ENCODE measurements at regions not wholly inside any gene's neighbourhood (a gene's known extent, or its start where the extent isn't known, plus 50 kb on each side); places are given as distances from the start of the nearest gene placed in this dataset.

DNA sequence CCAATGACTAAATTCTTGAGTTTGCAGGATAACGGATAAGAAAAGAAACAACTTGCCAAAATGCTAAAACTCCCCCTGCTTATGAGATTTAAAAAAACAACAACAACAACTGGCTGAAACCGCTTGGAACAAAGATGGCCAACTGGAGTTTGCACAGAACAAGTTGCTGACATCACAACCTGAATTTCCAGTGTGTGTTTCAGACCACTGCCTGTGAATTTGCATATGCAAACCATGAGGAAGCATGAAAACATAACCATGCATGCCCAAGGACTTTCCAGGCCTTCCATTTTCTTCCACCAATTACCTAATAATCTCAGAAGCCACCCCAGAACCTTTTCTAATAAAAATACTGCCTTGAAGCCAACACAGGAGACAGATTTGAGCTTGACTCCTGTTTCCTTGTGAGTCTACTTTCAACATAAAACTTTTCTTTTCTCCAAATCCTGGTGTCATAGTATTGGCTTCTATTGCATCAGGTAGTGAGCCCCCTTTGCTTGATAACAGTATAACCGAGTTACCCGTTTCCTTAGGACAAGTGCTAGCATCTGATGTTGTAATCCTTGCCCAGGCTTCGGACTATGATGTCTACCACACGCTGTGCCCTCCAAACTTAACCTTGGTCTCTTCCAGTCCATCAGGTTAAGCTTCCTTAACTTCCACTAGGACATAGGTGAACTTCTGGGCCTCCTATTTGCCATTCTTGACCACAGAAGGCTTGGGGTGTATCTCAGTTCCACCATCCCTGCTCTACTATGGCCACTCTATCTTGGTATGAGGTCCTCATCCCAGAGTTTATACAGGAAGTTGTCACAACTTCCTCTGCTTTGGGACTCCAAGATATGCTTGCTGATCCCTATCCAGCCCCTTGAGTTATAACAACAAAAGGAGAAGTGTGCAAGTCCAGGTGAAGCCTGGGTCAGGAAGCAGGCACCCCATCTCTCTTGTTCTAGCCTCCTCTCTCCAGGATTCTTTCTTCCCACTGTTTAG lies 385.5 kb upstream of the INTU start:
- no peak for ATAC-seq
- TF ChIP-seq, protein P1, sequence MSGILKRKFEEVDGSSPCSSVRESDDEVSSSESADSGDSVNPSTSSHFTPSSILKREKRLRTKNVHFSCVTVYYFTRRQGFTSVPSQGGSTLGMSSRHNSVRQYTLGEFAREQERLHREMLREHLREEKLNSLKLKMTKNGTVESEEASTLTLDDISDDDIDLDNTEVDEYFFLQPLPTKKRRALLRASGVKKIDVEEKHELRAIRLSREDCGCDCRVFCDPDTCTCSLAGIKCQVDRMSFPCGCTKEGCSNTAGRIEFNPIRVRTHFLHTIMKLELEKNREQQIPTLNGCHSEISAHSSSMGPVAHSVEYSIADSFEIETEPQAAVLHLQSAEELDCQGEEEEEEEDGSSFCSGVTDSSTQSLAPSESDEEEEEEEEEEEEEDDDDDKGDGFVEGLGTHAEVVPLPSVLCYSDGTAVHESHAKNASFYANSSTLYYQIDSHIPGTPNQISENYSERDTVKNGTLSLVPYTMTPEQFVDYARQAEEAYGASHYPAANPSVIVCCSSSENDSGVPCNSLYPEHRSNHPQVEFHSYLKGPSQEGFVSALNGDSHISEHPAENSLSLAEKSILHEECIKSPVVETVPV (CRISPR knock-in tag; IDR thresholded peaks at IDR 0.05): no peak
- TF ChIP-seq ISL1 (CRISPR knock-in tag; IDR thresholded peaks at IDR 0.05) (no peak), TCF4 (CRISPR knock-in tag; IDR thresholded peaks at IDR 0.05; ENCODE audit: borderline replicate concordance) (no peak), GLIS3 (CRISPR knock-in tag; IDR thresholded peaks at IDR 0.05) (no peak), ZC3H10 (CRISPR knock-in tag; IDR thresholded peaks at IDR 0.05) (no peak), ZNF70 (CRISPR knock-in tag; IDR thresholded peaks at IDR 0.05) (no peak), PPARA (CRISPR knock-in tag; IDR thresholded peaks at IDR 0.05; ENCODE audit: borderline replicate concordance) (no peak), ZFP30 (CRISPR knock-in tag; IDR thresholded peaks at IDR 0.05) (no peak), BACH2 (CRISPR knock-in tag; IDR thresholded peaks at IDR 0.05; ENCODE audit: borderline replicate concordance) (no peak), POU6F1 (CRISPR knock-in tag; IDR thresholded peaks at IDR 0.05; ENCODE audit: borderline replicate concordance, low read depth) (no peak)
- TF ChIP-seq, protein P2, sequence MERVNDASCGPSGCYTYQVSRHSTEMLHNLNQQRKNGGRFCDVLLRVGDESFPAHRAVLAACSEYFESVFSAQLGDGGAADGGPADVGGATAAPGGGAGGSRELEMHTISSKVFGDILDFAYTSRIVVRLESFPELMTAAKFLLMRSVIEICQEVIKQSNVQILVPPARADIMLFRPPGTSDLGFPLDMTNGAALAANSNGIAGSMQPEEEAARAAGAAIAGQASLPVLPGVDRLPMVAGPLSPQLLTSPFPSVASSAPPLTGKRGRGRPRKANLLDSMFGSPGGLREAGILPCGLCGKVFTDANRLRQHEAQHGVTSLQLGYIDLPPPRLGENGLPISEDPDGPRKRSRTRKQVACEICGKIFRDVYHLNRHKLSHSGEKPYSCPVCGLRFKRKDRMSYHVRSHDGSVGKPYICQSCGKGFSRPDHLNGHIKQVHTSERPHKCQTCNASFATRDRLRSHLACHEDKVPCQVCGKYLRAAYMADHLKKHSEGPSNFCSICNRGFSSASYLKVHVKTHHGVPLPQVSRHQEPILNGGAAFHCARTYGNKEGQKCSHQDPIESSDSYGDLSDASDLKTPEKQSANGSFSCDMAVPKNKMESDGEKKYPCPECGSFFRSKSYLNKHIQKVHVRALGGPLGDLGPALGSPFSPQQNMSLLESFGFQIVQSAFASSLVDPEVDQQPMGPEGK (CRISPR knock-in tag; IDR thresholded peaks at IDR 0.05; ENCODE audit: borderline replicate concordance): no peak

- no peak for TF ChIP-seq ZNF70 (CRISPR knock-in tag; IDR thresholded peaks at IDR 0.05)
- TF ChIP-seq ZNF565 (CRISPR knock-in tag; conservative IDR thresholded peaks at IDR 0.05; ENCODE audit: low read depth): no peak
- TF ChIP-seq, protein P2 (CRISPR knock-in tag; IDR thresholded peaks at IDR 0.05; ENCODE audit: borderline replicate concordance): no peak
- TF ChIP-seq CREB5 (CRISPR knock-in tag; IDR thresholded peaks at IDR 0.05; ENCODE audit: low read depth): no peak
- TF ChIP-seq, protein P1 (CRISPR knock-in tag; IDR thresholded peaks at IDR 0.05): no peak
- TF ChIP-seq TSHZ2 (CRISPR knock-in tag; IDR thresholded peaks at IDR 0.05): no peak
- no peak for TF ChIP-seq TCF4 (CRISPR knock-in tag; IDR thresholded peaks at IDR 0.05; ENCODE audit: borderline replicate concordance)
- TF ChIP-seq ZFP3 (CRISPR knock-in tag; IDR thresholded peaks at IDR 0.05): no peak
- TF ChIP-seq CSDC2 (CRISPR knock-in tag; IDR thresholded peaks at IDR 0.05): no peak
- no peak for TF ChIP-seq ZC3H10 (CRISPR knock-in tag; IDR thresholded peaks at IDR 0.05)
- no peak for TF ChIP-seq GLIS3 (CRISPR knock-in tag; IDR thresholded peaks at IDR 0.05)
- TF ChIP-seq ZFP30 (CRISPR knock-in tag; IDR thresholded peaks at IDR 0.05): no peak
- no peak for TF ChIP-seq PPARA (CRISPR knock-in tag; IDR thresholded peaks at IDR 0.05; ENCODE audit: borderline replicate concordance)
- no peak for TF ChIP-seq SNAI2 (CRISPR knock-in tag; IDR thresholded peaks at IDR 0.05)
- TF ChIP-seq OSR1 (CRISPR knock-in tag; IDR thresholded peaks at IDR 0.05): no peak
- TF ChIP-seq RARB (CRISPR knock-in tag; IDR thresholded peaks at IDR 0.05): no peak
- TF ChIP-seq TOX (CRISPR knock-in tag; IDR thresholded peaks at IDR 0.05; ENCODE audit: borderline replicate concordance): no peak
- no peak for TF ChIP-seq ZNF8 (CRISPR knock-in tag; IDR thresholded peaks at IDR 0.05)
- no peak for TF ChIP-seq BACH2 (CRISPR knock-in tag; IDR thresholded peaks at IDR 0.05; ENCODE audit: borderline replicate concordance)
- ATAC-seq: peak; percentile 70
Measured at GRCh38 chr4:127249066-127249766, 383.5 kb upstream of the INTU start.
